ENCODE measurements at regions not wholly inside any gene's neighbourhood (a gene's known extent, or its start where the extent isn't known, plus 50 kb on each side); places are given as distances from the start of the nearest gene placed in this dataset.

DNA sequence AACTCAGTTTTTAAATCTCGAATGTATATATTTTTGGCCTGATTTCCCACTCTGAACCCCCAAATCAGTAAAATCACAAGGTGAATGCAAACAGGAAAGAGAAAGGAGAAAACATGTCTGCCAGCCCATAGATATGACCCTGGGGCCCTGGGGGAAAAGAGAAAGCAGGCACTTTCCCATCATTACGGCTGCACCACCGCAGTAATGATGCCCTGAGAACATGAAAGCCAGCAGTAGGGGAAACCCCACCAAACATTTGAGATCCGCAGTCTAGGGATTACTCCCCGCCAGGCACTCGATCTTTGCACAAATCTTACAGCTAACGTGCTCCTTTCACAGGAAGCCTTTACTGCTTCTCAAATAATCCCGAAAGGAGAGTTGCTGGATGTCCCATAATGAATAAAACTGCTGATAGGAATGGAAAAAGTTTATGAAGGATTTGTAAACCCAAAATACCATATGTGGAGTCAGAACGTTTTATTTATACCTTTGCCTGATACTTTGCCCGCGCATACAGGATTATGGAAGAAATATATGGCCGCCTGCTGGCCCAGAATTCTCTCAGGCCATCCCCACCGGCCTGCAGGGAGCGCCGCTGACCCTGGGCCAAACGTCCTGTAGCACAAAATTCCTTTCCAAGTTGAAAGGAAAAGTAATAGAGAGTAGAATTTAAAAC is 180.0 kb upstream of the INHBA start (continued):
- TF ChIP-seq ELK1 (IDR thresholded peaks at IDR 0.05; ENCODE audit: low read depth, low read length) (no peak), FOXK2 (IDR thresholded peaks at IDR 0.05) (no peak), BACH1 (IDR thresholded peaks at IDR 0.05; ENCODE audit: borderline replicate concordance) (no peak), ZBED1 (IDR thresholded peaks at IDR 0.05; ENCODE audit: borderline replicate concordance) (no peak), KDM1A (IDR thresholded peaks at IDR 0.05; ENCODE audit: borderline replicate concordance) (no peak), IRF4 (IDR thresholded peaks at IDR 0.05; ENCODE audit: low read depth, low read length) (0 out of 2 replicates have a peak, but pooled peaks have one; percentile 35), FOS (IDR thresholded peaks at IDR 0.05; ENCODE audit: borderline replicate concordance, extremely low read depth, insufficient read length) (no peak), EGR1 (IDR thresholded peaks at IDR 0.05; ENCODE audit: borderline replicate concordance in 1 of 2, low read depth in 2 of 2, low read length in 2 of 2) (no peak), NBN (IDR thresholded peaks at IDR 0.05) (peak; percentile 61; the same call in 1 of the 2 replicates), NFIC (IDR thresholded peaks at IDR 0.05; ENCODE audit: low read depth, low read length) (peak; percentile 57; the same call in 1 of the 2 replicates), RB1 (IDR thresholded peaks at IDR 0.05; ENCODE audit: borderline replicate concordance) (no peak), NRF1 (conservative IDR thresholded peaks at IDR 0.05; ENCODE audit: low read depth, low read length) (no peak), IKZF2 (IDR thresholded peaks at IDR 0.05) (peak; percentile 73 to 74; a peak in 3 of 4 replicates), EED (IDR thresholded peaks at IDR 0.05; ENCODE audit: low read depth) (peak; percentile 70), ZNF207 (IDR thresholded peaks at IDR 0.05; ENCODE audit: borderline replicate concordance) (no peak), MYB (IDR thresholded peaks at IDR 0.05; ENCODE audit: borderline replicate concordance, low read depth, low read length) (no peak), RBBP5 (conservative IDR thresholded peaks at IDR 0.05) (no peak), ETV6 (conservative IDR thresholded peaks at IDR 0.05 in 1 of 2, IDR thresholded peaks at IDR 0.05 in 1 of 2; ENCODE audit: borderline replicate concordance in 1 of 2, low read depth in 1 of 2) (peak in 1 of 2 experiments; percentile 81; a peak in 2 of 4 replicates), MEF2B (IDR thresholded peaks at IDR 0.05; ENCODE audit: partially characterized antibody, poor library complexity, severe bottlenecking) (peak; percentile 95), TCF12 (IDR thresholded peaks at IDR 0.05; ENCODE audit: low read depth, low read length) (peak; percentile 74; the same call in 1 of the 2 replicates), SMARCA5 (IDR thresholded peaks at IDR 0.05) (no peak), SUZ12 (IDR thresholded peaks at IDR 0.05; ENCODE audit: unreplicated experiment) (no peak), TBL1XR1 (IDR thresholded peaks at IDR 0.05; ENCODE audit: low read depth, low read length) (peak; percentile 66; the same call in 1 of the 2 replicates), MTA2 (IDR thresholded peaks at IDR 0.05; ENCODE audit: low read depth) (peak; percentile 68; the same call in 1 of the 2 replicates), STAT3 (IDR thresholded peaks at IDR 0.05; ENCODE audit: low read depth, low read length) (peak; percentile 82; the same call in 1 of the 2 replicates)
- TF ChIP-seq, protein P1, sequence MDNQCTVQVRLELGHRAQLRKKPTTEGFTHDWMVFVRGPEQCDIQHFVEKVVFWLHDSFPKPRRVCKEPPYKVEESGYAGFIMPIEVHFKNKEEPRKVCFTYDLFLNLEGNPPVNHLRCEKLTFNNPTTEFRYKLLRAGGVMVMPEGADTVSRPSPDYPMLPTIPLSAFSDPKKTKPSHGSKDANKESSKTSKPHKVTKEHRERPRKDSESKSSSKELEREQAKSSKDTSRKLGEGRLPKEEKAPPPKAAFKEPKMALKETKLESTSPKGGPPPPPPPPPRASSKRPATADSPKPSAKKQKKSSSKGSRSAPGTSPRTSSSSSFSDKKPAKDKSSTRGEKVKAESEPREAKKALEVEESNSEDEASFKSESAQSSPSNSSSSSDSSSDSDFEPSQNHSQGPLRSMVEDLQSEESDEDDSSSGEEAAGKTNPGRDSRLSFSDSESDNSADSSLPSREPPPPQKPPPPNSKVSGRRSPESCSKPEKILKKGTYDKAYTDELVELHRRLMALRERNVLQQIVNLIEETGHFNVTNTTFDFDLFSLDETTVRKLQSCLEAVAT (IDR thresholded peaks at IDR 0.05), result peak; percentile 78
- TF ChIP-seq, protein P2, sequence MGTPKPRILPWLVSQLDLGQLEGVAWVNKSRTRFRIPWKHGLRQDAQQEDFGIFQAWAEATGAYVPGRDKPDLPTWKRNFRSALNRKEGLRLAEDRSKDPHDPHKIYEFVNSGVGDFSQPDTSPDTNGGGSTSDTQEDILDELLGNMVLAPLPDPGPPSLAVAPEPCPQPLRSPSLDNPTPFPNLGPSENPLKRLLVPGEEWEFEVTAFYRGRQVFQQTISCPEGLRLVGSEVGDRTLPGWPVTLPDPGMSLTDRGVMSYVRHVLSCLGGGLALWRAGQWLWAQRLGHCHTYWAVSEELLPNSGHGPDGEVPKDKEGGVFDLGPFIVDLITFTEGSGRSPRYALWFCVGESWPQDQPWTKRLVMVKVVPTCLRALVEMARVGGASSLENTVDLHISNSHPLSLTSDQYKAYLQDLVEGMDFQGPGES (IDR thresholded peaks at IDR 0.05), result no peak
- TF ChIP-seq, protein P3, sequence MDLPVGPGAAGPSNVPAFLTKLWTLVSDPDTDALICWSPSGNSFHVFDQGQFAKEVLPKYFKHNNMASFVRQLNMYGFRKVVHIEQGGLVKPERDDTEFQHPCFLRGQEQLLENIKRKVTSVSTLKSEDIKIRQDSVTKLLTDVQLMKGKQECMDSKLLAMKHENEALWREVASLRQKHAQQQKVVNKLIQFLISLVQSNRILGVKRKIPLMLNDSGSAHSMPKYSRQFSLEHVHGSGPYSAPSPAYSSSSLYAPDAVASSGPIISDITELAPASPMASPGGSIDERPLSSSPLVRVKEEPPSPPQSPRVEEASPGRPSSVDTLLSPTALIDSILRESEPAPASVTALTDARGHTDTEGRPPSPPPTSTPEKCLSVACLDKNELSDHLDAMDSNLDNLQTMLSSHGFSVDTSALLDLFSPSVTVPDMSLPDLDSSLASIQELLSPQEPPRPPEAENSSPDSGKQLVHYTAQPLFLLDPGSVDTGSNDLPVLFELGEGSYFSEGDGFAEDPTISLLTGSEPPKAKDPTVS (IDR thresholded peaks at IDR 0.05; ENCODE audit: low read depth, low read length), result no peak
